ENCODE measurements at regions not wholly inside any gene's neighbourhood (a gene's known extent, or its start where the extent isn't known, plus 50 kb on each side); places are given as distances from the start of the nearest gene placed in this dataset.

DNA sequence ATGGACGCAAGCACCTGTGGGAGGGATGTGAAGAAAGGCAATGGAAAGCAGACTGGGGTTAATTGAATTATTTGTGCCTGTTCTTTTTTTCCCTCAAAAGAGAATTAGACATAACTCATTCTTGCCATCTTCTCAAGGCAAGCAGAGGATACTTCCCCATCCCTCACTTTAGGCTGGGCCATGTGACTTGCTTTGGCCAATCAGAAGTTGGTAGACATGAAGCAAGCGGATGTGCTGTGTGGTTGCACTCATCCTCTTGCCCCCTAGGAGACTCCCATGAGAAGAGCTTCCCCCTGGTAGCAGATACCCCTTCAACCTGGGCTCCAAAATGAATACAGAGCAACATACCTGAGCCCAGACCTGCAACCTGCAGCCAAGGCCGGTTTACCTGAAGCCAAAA is 124.4 kb upstream of the ZC3H12C start:
- no peak for DNase-seq (ENCODE audit: low read depth)

DNA sequence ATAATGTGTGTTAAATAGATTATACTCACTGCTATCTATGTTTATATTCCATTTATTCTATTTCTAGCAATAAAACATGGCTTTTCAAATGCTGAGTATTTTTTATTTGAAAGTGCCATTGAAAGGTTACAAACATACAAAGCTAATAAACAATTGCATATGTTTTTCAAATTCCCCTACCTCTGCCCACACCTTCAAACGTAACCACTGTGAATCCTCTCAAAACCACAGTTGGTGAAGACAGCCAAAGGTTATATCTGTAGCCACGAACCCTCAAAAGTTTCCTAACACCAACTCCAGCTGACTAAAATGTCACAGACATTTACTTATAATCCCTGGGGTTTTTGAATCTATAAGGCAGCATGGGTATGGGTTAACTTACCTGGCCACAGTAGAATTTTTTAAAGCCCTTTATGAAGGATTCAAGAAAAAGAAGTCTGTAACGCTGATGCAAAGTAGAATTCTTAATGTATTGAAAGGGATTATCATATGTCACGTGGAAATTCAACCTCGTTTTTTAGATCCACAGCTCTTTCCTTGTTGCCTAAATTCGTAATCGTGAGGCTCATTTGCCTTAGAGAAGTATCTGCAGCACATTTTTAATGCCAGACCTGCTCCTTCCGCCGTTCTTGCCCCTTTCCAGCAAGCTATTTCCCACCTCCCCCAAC is 122.5 kb upstream of the ZC3H12C start:
- no peak for DNase-seq (ENCODE audit: low read depth)

DNA sequence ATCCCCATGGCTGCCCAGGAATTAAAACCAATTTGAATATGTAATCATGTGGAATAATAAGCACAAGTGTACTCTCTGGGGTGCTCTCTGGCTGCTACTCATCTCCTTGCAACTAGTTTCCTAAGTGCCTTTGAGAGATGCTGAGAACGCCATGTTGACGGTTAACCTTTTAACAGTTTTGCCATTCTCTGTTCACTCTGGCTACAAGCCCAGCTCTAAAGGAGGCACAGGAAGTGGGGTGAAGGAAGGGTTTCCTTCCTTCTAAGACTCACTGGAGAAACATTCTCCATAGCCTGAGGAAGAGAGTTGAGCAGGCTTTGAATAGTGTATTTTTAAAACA is 122.0 kb upstream of the ZC3H12C start:
- DNase-seq (ENCODE audit: low read depth): peak; percentile 48

DNA sequence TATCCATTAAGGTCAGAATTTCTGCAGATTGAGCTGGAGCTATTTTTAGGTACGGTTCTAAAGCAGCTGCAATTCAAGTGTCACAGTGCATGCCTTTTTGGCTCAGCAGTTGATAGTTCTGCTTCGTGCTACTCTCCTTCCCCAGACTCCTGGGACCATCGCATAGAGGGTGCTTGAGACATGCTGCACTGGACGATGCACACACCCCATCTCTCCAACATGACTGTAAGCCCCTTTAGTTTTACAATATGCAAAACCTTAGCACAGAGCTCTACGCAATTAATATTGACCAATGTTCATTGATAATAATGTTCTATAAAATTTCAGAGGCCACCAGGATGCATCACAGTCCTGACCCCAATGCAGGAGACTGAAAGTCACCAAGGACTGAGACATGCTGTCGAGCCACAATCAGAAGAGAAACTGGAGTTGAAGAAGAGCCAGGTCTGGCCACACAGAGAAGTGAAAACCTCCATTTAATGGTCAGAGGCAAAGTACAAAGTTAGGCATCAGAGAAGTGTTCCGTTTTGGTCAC is 120.9 kb upstream of the ZC3H12C start:
- peak; percentile 61 for DNase-seq (ENCODE audit: low read depth)

DNA sequence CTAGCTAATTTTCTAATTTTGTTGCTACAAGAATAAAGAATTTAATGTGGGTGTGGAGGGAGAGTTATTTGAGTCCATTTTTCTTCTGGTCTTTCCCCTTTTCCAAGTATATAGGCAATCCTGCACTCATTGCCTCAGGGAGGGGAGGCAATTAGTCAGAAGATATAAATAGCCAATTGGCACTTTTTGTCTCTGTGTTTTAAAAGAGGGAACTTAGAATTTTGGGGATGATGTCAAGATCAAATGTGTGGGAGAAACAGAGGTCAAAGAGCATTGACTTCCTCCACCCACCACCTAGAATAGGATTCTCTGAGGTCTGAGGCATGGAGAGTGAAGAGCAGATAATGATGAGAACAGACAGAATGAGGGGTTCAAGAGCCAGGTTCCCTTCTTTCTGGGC is 120.3 kb upstream of the ZC3H12C start:
- DNase-seq (ENCODE audit: low read depth): peak; percentile 19

DNA sequence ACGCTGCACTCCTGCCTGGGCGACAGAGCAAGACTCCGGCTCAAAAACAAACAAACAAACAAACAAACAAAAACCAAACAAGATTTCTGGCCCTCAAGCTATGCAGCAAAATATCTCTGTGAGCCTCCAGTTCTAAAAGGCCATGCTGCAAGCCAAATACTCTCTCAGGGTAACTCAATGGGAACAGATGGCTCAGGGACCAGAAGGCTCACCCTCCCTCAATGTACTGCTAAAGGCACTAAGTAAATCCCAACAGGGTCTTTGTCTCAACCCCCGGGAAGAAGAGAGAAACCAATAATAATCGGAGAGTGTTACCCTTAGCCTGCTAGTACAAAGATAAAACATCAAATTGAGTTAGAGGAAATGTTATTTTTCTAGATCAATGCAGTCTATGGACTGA is 119.7 kb upstream of the ZC3H12C start:
- DNase-seq (ENCODE audit: low read depth): no peak

DNA sequence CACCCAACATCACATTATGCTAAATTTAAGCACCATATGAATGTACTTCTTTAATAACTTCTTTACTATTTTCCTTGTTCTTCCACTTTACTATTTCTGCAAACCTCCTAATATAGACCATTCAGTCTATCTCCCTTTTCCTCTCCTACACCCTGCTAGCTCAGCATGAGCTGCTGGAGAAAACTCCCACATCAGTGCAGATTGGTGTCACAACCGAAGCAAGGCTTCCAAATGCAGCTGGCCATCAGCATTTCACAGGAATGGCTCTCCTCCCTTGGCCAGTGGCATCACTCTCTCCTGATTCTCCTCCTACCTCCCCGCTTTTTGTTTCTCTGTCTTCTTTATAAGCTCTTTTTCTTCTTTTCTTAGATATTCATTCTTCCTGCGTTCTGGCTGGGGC is 118.7 kb upstream of the ZC3H12C start:
- DNase-seq (ENCODE audit: low read depth): no peak

DNA sequence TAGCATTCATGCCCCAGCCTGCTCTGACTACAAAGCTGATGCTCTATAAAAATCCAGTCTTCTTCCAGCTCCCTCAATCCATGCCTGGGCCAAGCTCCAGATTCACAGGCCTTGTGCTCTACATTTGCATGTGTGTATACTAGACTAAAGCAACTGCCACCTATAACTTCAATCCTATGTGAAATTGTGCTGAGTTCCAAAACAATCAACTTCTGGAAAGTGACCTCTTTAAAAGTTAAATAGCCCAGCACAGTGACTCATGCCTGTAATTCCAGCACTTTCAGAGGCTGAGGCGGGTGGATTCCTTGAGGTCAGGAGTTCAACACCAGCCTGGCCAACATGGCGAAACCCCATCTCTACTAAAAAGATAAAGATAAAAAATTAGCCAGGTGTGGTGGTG is 114.3 kb upstream of the ZC3H12C start:
- DNase-seq (ENCODE audit: low read depth): peak; percentile 10

DNA sequence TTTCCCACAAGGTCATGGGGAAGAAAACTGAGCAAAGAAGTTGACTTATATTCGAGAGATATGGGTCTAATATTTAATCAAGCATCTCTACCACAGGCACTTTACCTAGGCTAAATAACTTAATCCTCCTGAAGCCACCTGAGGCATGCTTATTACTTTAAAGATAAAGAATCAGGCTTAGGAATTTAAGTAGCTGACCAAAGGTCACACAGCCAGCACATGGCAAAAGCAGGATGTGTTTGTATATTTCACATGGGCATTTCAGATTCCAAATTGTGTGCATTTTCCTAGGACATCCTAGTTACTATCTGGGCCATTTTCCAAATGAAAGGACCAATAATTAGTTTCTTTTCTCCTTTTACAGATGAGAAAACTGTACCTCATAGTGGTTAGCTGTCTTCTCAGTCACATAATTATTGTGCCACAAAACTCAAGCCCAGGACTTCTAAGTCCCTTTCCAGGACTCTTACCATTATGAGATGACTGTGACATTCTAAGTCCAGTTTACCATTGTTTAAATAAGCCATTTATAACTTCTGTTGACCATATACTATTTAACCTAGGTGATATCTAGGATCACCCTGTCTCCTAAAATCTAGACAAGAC is 112.1 kb upstream of the ZC3H12C start:
- DNase-seq (ENCODE audit: low read depth): no peak

DNA sequence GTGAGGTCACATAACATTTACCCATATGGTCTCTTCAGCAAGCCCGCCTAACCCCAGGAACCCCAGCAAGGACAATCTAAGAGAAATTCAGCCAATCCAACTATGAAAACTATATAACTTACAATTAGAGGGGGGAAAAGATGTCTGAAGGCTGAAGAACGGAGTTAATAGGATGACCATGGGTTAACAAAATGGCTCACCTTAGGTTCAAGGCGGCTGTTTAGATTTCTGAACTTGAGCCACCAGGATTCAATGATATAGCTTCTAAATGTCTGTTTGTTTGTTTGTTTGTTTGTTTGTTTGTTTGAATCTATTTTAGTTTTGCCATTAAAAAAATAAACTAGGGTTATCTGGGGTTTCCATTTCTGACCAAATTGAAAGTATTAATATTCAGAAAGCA is 109.8 kb upstream of the ZC3H12C start:
- DNase-seq (ENCODE audit: low read depth): no peak

DNA sequence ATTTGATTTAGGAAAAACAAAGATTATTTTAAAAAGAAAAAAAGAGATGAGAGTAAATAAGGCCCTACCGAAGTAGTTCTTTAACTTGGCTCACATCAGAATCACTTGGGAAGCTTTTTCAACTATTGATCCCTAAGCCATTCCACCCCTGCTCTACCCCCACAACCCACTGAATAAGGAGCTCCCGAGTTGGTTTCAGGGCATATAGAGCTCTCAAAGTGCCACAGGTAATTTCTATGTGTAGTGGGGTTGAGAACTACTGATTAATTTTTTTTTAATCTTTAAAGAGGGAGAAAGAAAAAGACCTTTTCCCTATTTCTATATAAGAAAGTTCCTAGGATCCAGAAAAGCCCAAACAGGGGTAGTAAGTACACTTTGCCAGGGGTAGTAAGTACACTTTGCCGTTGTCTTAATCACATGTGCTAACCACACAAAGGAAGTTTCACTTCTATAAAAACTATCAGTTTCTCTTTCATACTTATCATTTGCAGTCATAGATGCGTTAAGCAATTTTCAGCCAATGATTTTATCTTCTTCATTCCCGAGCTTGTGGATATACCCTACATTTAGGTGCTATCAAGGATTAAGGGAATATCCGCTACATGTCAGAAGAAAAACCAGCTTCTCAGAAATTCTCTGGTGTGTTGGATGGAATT is 108.4 kb upstream of the ZC3H12C start:
- no peak for DNase-seq (ENCODE audit: low read depth)

DNA sequence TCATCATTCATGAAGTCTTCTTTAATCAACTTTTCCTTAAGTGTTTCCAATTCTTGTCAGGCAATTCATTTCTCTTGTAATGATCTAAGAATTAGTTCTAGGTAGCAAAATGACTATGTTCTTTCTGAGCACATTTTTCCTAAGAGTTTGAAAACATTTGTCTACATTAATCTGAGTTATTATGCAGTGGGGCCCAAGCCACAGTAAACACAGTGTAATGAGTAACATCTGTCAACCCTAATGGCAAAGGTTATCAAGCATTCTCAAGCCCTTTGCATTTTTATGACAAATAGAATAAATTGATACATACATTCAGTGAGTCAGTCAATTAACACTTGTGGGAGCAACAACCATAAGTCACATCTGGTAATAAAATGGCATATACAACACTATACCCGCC is 106.7 kb upstream of the ZC3H12C start:
- no peak for DNase-seq (ENCODE audit: low read depth)

DNA sequence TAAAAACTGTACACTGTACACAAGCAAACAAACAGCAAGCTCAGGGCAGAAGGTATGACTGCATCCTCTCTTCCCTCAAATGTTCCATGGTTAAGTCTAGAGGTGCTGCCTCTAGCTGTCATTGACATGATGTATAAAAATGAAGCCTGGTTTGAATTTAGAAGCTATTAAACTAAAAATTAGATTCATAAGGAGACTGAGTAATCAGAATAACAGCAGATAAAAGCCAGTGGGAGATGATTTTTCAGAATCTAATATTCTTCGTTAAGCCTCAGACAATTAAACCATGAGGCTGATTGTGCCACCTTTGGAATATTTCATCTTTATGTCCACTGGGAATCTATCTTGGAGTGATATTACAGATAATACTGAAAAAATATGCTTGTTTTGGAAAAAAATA is 101.4 kb upstream of the ZC3H12C start:
- no peak for DNase-seq (ENCODE audit: low read depth)

DNA sequence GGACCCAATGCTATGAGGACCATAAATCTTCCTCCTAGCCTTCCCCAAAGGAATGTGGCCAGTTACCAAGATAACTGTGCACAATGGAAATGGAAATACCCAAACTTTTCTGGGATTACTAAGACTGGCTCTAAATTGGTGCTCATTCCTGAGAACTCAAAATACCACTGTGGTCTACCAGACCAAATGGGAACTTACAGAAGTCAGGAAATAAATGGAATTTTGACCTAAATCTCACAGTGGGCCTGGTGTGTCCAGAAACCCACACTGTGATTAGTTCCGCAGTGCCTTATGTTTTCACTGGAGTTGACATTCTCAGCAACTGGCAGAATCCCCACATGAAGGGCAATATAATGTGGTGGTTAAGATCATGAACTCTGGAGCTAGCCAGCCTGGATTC is 99.4 kb upstream of the ZC3H12C start:
- DNase-seq (ENCODE audit: low read depth): peak; percentile 29

DNA sequence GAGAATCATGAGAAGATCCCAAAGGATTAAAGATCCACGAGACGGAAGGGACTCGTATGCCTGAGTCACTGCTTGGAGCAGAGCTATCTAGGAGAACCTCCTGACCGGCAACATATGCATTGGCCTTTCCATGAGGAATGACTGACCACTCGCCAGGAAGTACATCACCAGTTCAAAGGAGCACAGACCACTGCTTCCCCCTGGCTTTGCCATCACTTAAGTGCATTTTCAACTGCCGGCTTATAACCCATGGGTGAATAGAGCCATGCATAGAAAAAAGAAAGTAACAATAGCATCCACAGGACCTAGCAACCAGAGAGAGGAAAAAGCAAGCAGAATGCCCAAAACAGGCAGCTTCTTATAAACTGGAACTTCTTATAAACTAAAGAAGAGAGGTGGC is 98.3 kb upstream of the ZC3H12C start:
- DNase-seq (ENCODE audit: low read depth): no peak

DNA sequence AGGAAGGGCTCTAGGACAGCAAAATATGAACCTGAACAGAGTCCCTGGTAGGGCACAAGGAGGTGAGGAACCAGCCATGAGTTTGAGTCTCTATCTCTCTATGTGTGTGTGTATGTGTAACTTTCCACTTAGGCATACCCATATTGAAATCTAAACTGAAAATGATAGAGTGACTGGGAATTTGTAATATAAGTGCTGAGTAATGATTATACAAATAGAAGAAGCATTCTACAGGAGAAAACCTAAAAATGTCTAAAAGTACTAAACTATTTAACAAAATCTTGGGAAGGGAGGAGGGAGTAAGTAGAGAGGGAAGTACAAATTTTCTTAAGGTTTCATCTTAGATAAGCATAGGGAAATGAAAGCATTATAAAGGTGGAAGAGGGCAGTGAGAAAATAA is 97.1 kb upstream of the ZC3H12C start:
- no peak for DNase-seq (ENCODE audit: low read depth)

DNA sequence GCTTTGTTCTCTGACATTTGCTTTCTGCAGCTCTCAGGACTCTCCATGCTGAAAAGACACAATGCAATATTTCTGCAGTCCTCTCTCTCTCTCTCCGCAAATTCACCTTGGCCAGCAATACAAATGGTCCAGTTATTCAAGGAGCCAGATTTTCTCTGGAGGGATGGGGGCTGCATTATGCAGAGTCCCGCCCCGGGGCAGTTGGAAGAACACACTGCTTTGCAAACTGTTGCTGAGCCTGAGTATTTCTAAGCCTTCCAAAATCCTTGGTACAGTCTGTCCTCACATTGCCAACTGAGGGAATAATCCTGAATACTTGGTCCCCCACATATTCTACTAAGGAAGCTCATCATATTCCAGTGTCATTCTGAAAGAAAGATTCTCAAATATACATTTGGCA is 94.3 kb upstream of the ZC3H12C start:
- DNase-seq (ENCODE audit: low read depth): no peak

DNA sequence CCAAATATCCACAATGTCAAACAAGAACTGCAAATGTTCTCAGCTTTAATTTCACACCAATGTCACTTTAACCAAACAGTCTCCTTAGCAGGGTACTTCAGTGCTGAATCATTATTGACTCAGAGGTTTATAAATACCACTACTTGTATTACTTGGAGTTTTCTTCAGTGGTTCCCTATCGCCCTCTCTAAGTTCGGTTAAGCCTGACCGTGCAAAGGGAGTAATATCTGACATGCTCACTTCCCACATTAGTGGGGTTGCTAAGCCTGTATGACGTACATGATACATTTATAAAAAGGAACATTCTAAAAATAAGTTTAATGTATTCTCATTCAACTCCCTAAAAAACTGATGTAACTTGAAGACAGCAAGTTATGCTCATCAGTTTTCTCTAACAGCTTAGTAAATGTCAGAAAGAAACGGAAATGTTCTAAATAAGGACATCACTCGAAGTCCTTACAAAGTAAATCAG is 93.1 kb upstream of the ZC3H12C start:
- peak; percentile 98 for DNase-seq (ENCODE audit: low read depth)

DNA sequence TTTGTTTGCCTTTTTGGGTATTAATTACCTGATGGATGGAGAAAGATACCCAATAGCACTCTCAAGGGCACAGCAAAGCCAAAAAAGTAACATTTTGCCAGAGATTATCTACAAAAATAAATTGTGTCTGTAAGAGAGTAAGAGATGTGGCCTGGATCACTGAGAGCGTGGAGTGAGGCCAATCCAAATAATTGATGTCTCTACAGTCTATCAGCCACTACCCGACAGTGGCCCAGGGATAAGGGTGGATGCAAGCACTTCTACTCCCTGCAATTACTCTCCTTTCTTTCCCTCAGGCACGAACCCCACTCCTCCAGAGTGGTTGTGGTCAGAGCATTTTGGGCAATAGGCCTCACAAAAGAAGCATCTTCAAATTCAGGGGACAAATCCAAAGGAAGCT is 92.3 kb upstream of the ZC3H12C start:
- no peak for DNase-seq (ENCODE audit: low read depth)

DNA sequence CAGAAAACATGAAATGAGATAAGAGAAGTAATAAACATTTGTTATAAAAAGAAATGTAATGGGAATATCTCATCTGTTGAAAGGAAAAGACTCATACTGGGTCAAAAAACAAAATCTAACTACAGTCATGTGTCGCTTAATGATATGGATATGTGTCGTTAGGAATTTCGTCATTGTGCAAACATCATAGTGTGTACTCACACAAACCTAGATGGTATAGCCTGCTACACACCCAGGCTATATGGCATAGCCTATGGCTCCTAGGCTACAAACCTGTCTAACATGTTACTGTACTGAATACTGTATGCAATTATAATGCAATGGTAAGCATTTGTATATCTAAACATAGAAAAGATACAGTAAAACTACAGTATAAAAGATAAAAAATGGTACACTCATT is 89.8 kb upstream of the ZC3H12C start:
- no peak for DNase-seq (ENCODE audit: low read depth)

DNA sequence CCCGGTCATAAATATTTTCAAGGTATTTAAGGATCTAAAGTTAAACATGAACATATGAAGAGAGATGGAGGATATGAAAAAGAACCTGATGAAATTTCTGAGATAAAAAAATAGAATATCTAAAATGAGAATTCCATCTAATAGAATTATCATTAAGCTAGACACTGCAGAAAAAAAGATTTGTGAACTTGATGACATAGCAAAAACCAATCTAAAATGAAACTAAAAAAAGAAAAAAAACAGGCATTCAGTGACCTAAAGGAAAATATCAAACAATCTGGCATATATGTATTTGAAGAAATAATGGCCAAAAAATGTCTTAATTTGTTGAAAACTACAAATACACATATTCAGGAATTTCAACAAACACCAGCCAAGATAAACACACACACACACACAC is 81.6 kb upstream of the ZC3H12C start:
- DNase-seq (ENCODE audit: low read depth): no peak

DNA sequence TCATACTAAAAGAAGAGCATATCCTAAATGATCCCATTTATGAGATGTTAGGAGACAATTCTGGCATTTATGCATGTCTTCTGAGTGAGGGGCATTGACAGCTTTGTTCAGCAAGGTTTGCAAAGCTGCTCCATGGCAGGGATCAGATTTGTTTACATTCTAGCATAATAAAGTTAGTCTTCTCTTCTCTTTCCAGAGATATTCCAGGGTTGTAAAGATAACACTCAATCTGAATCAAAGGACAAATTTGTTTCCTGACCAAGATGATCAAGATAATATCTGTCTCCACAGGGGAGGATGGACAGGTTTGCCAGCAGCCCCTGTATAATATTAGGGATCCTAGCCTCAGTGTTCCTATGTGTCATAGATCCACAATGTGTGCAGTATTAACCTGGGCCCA is 77.5 kb upstream of the ZC3H12C start:
- no peak for DNase-seq (ENCODE audit: low read depth)

DNA sequence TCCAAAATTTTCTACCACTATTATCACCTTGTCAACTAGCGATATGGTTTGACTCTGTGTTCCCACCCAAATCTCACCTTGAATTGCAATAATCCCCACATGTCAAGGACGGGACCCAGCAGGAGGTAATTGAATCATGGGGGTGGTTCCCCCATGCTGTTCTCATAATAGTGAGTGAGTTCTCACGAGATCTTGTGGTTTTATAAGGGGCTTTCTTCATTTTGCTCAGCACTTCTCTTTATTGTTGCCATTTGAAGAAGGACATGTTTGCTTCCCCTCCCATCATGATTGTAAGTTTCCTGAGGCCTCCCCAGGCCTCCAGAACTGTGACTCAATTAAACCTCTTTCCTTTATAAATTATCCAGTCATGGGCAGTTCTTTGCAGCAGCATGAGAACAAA is 73.5 kb upstream of the ZC3H12C start:
- DNase-seq (ENCODE audit: low read depth): no peak

All from LHCN-M2 (cell line).